GM23338 (cell line): ENCODE measurements at regions not wholly inside any gene's neighbourhood (a gene's known extent, or its start where the extent isn't known, plus 50 kb on each side); places are given as distances from the start of the nearest gene placed in this dataset.

Experiments used
- ATAC-seq: fragments of 200-7000 bp; cut with Tn5 transposase; 3 replicates; pipeline ENCODE4 v1.9.1; 2020
- DNase-seq: peaks from one replicate; pipeline ENCODE4 v3.0.0-alpha.2; 2015; ENCODE audit warnings: low spot score
- H2AFZ ChIP-seq: fragments of 200-600 bp; sonication (generic); 2 replicates; pipeline ENCODE4 v1.8.0; 2016; ENCODE audit warnings: antibody characterized with exemption, mild to moderate bottlenecking, moderate library complexity
- H3F3A ChIP-seq: fragments of 200-600 bp; sonication (generic); replicated peaks from 2 replicates; pipeline ENCODE4 v1.8.0; 2017; ENCODE audit warnings: antibody characterized with exemption, mixed run types, low read depth
- H3K27ac ChIP-seq: fragments of 200-600 bp; sonication (generic); 2 replicates; pipeline ENCODE4 v1.6.1; 2016; ENCODE audit warnings: low read depth
- H3K27me3 ChIP-seq: fragments of 200-600 bp; sonication (generic); 2 replicates; pipeline ENCODE4 v1.8.0; 2016; ENCODE audit warnings: mild to moderate bottlenecking, mixed run types, moderate library complexity; ENCODE audit not compliant: insufficient read depth
- H3K36me3 ChIP-seq: fragments of 200-600 bp; sonication (generic); 2 replicates; pipeline ENCODE4 v1.8.0; 2016; ENCODE audit warnings: mild to moderate bottlenecking; ENCODE audit not compliant: insufficient read depth
- H3K4me1 ChIP-seq: fragments of 200-600 bp; sonication (generic); 2 replicates; pipeline ENCODE4 v1.8.0; 2016; ENCODE audit warnings: mild to moderate bottlenecking, moderate library complexity; ENCODE audit not compliant: insufficient read depth
- H3K4me2 ChIP-seq: fragments of 200-600 bp; sonication (generic); 2 replicates; pipeline ENCODE4 v1.7.1; 2017; ENCODE audit warnings: mixed run types
- H3K4me3 ChIP-seq: fragments of 200-600 bp; sonication (generic); 2 replicates; pipeline ENCODE4 v1.6.1; 2016; ENCODE audit warnings: mixed run types
- H3K79me2 ChIP-seq: fragments of 200-600 bp; sonication (generic); replicated peaks from 2 replicates; pipeline ENCODE4 v1.8.0; 2017; ENCODE audit warnings: mild to moderate bottlenecking; ENCODE audit not compliant: insufficient read depth
- H3K9me2 ChIP-seq: fragments of 200-600 bp; sonication (generic); 2 replicates; pipeline ENCODE4 v1.8.0; 2017; ENCODE audit not compliant: insufficient read depth
- H4K20me1 ChIP-seq: fragments of 200-600 bp; sonication (generic); replicated peaks from 2 replicates; pipeline ENCODE4 v1.8.0; 2017; ENCODE audit warnings: mild to moderate bottlenecking; ENCODE audit not compliant: insufficient read depth
- H3K27ac Mint-ChIP-seq: 2 replicates; pipeline ENCODE4 v1.8.0; 2020; ENCODE audit warnings: inconsistent platforms, mild to moderate bottlenecking, moderate library complexity, mixed read lengths
- H3K27me3 Mint-ChIP-seq: 3 replicates; pipeline ENCODE4 v1.8.0; 2022; ENCODE audit warnings: low read depth, mild to moderate bottlenecking, moderate library complexity, mixed read lengths, inconsistent platforms; ENCODE audit not compliant: insufficient read depth, poor library complexity
- H3K36me3 Mint-ChIP-seq: 3 replicates; pipeline ENCODE4 v1.8.0; 2021; ENCODE audit warnings: low read depth, mild to moderate bottlenecking, inconsistent platforms, moderate library complexity, mixed read lengths
- H3K4me1 Mint-ChIP-seq: 3 replicates; pipeline ENCODE4 v1.8.0; 2020; ENCODE audit warnings: mild to moderate bottlenecking, inconsistent platforms, mixed read lengths
- H3K4me3 Mint-ChIP-seq: 3 replicates; pipeline ENCODE4 v1.8.0; 2021; ENCODE audit warnings: moderate library complexity, mild to moderate bottlenecking, inconsistent platforms, mixed read lengths
- H3K9me3 Mint-ChIP-seq: 3 replicates; pipeline ENCODE4 v1.8.0; 2020; ENCODE audit warnings: moderate library complexity, mild to moderate bottlenecking, inconsistent platforms, mixed read lengths
- CREB1 ChIP-seq: fragments of 250-450 bp; sonication (Bioruptor Pico); IDR thresholded peaks from 2 replicates; pipeline ENCODE4 v1.5.0; 2020; ENCODE audit warnings: low read depth, mild to moderate bottlenecking, moderate library complexity
- ETS1 ChIP-seq: IDR thresholded peaks from 2 replicates; pipeline ENCODE4 v1.6.1; 2016; ENCODE audit warnings: antibody characterized with exemption
- EZH2 ChIP-seq: fragments of 200-600 bp; sonication (generic); IDR thresholded peaks from one replicate; pipeline ENCODE4 v1.8.0; 2017; ENCODE audit warnings: antibody characterized with exemption, mild to moderate bottlenecking, low read depth; ENCODE audit not compliant: unreplicated experiment
- EZH2phosphoT487 ChIP-seq: fragments of 200-600 bp; sonication (generic); IDR thresholded peaks from one replicate; pipeline ENCODE4 v1.8.1; 2018; ENCODE audit warnings: antibody characterized with exemption; ENCODE audit not compliant: unreplicated experiment
- JUNB ChIP-seq: IDR thresholded peaks from one replicate; pipeline ENCODE4 v1.6.1; 2016; ENCODE audit warnings: antibody characterized with exemption; ENCODE audit not compliant: unreplicated experiment
- NANOG ChIP-seq: IDR thresholded peaks from 2 replicates; pipeline ENCODE4 v1.6.1; 2016; ENCODE audit warnings: antibody characterized with exemption, borderline replicate concordance
- POLR2AphosphoS5 ChIP-seq: IDR thresholded peaks from 2 replicates; pipeline ENCODE4 v1.6.1; 2016; ENCODE audit warnings: antibody characterized with exemption, low read depth
- REST ChIP-seq: IDR thresholded peaks from one replicate; pipeline ENCODE4 v1.6.1; 2018; ENCODE audit warnings: antibody characterized with exemption; ENCODE audit not compliant: unreplicated experiment
- STAT1 ChIP-seq: IDR thresholded peaks from one replicate; pipeline ENCODE4 v1.6.1; 2016; ENCODE audit warnings: antibody characterized with exemption; ENCODE audit not compliant: unreplicated experiment
- ZNF114 ChIP-seq: fragments of 250-450 bp; sonication (Bioruptor Pico); IDR thresholded peaks from 2 replicates; pipeline ENCODE4 v1.5.0; 2020; ENCODE audit warnings: mild to moderate bottlenecking, moderate library complexity
- ZNF331 ChIP-seq: fragments of 250-450 bp; sonication (Bioruptor Pico); IDR thresholded peaks from 2 replicates; pipeline ENCODE4 v1.5.0; 2020; ENCODE audit warnings: low read depth, mild to moderate bottlenecking, moderate library complexity
- TF ChIP-seq, protein P1 (sequence below), 2 experiments: fragments of 200-600 bp in 1 of 2; sonication (generic) in 1 of 2; conservative IDR thresholded peaks; 2 replicates each; pipeline versions ENCODE4 v1.5.1 to v1.6.1; 2016 to 2017; ENCODE audit warnings: antibody characterized with exemption in 2 of 2, low read depth in 2 of 2, mild to moderate bottlenecking in 2 of 2, moderate library complexity in 1 of 2
- TF ChIP-seq, protein P2 (sequence below): fragments of 250-450 bp; sonication (Bioruptor Pico); IDR thresholded peaks from 2 replicates; pipeline ENCODE4 v1.5.0; 2020; ENCODE audit warnings: mild to moderate bottlenecking, moderate library complexity

DNA sequence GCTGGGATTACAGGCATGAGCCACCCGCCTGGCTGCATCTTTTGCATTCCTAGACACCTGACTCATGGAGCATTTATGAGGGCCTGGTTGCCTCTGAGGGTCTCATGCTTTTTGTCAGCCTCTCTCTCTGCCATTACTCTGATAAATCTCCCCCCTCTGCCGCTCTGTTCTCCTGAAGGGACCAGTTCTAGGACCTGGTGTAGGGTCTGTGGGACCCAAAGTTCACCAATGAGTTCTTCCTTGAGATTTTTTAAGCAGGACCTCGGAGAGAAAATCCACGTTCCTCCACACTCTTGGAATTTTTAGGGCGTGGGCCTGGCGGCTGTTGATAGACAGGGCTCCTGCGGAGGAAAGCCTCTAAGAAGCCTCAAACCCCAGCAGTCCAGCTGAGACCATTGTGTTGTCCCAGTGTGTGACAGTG is 91.9 kb upstream of the ERRFI1 start:
- DNase-seq (no peak), ATAC-seq (no peak)
- no peaks in the 10 kb centered on the region for H3K9me2 ChIP-seq
- H3K4me3 ChIP-seq = no peak overlapping the region
- Mint-ChIP-seq H3K4me3 (no peak overlapping the region), H3K27me3 (peaks cover 6% of the 10 kb centered on the region), H3K9me3 (no peaks in the 10 kb centered on the region; the same call in 1 of the 3 replicates), H3K27ac (no peak overlapping the region), H3K4me1 (peaks cover 24% of the 10 kb centered on the region), H3K36me3 (no peaks in the 10 kb centered on the region)
- H3K36me3 ChIP-seq = no peaks in the 10 kb centered on the region
- no peaks in the 10 kb centered on the region for H4K20me1 ChIP-seq
- TF ChIP-seq POLR2AphosphoS5 (no peak), ETS1 (no peak), ZNF114 (CRISPR knock-in tag) (no peak), EZH2 (no peak), EZH2phosphoT487 (no peak), CREB1 (no peak), STAT1 (no peak), REST (no peak), JUNB (no peak), NANOG (no peak), ZNF331 (CRISPR knock-in tag) (no peak)
- TF ChIP-seq, protein P1, sequence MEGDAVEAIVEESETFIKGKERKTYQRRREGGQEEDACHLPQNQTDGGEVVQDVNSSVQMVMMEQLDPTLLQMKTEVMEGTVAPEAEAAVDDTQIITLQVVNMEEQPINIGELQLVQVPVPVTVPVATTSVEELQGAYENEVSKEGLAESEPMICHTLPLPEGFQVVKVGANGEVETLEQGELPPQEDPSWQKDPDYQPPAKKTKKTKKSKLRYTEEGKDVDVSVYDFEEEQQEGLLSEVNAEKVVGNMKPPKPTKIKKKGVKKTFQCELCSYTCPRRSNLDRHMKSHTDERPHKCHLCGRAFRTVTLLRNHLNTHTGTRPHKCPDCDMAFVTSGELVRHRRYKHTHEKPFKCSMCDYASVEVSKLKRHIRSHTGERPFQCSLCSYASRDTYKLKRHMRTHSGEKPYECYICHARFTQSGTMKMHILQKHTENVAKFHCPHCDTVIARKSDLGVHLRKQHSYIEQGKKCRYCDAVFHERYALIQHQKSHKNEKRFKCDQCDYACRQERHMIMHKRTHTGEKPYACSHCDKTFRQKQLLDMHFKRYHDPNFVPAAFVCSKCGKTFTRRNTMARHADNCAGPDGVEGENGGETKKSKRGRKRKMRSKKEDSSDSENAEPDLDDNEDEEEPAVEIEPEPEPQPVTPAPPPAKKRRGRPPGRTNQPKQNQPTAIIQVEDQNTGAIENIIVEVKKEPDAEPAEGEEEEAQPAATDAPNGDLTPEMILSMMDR (conservative IDR thresholded peaks at IDR 0.05; ENCODE audit: low read depth in 2 of 2) = no peak
- TF ChIP-seq, protein P2, sequence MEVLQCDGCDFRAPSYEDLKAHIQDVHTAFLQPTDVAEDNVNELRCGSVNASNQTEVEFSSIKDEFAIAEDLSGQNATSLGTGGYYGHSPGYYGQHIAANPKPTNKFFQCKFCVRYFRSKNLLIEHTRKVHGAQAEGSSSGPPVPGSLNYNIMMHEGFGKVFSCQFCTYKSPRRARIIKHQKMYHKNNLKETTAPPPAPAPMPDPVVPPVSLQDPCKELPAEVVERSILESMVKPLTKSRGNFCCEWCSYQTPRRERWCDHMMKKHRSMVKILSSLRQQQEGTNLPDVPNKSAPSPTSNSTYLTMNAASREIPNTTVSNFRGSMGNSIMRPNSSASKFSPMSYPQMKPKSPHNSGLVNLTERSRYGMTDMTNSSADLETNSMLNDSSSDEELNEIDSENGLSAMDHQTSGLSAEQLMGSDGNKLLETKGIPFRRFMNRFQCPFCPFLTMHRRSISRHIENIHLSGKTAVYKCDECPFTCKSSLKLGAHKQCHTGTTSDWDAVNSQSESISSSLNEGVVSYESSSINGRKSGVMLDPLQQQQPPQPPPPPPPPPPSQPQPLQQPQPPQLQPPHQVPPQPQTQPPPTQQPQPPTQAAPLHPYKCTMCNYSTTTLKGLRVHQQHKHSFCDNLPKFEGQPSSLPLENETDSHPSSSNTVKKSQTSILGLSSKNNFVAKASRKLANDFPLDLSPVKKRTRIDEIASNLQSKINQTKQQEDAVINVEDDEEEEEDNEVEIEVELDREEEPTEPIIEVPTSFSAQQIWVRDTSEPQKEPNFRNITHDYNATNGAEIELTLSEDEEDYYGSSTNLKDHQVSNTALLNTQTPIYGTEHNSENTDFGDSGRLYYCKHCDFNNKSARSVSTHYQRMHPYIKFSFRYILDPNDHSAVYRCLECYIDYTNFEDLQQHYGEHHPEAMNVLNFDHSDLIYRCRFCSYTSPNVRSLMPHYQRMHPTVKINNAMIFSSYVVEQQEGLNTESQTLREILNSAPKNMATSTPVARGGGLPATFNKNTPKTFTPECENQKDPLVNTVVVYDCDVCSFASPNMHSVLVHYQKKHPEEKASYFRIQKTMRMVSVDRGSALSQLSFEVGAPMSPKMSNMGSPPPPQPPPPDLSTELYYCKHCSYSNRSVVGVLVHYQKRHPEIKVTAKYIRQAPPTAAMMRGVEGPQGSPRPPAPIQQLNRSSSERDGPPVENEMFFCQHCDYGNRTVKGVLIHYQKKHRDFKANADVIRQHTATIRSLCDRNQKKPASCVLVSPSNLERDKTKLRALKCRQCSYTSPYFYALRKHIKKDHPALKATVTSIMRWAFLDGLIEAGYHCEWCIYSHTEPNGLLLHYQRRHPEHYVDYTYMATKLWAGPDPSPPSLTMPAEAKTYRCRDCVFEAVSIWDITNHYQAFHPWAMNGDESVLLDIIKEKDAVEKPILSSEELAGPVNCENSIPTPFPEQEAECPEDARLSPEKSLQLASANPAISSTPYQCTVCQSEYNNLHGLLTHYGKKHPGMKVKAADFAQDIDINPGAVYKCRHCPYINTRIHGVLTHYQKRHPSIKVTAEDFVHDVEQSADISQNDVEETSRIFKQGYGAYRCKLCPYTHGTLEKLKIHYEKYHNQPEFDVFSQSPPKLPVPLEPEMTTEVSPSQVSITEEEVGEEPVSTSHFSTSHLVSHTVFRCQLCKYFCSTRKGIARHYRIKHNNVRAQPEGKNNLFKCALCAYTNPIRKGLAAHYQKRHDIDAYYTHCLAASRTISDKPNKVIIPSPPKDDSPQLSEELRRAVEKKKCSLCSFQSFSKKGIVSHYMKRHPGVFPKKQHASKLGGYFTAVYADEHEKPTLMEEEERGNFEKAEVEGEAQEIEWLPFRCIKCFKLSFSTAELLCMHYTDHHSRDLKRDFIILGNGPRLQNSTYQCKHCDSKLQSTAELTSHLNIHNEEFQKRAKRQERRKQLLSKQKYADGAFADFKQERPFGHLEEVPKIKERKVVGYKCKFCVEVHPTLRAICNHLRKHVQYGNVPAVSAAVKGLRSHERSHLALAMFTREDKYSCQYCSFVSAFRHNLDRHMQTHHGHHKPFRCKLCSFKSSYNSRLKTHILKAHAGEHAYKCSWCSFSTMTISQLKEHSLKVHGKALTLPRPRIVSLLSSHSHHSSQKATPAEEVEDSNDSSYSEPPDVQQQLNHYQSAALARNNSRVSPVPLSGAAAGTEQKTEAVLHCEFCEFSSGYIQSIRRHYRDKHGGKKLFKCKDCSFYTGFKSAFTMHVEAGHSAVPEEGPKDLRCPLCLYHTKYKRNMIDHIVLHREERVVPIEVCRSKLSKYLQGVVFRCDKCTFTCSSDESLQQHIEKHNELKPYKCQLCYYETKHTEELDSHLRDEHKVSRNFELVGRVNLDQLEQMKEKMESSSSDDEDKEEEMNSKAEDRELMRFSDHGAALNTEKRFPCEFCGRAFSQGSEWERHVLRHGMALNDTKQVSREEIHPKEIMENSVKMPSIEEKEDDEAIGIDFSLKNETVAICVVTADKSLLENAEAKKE (CRISPR knock-in tag) = no peak
- H3K27ac ChIP-seq = no peak overlapping the region
- H3K4me2 ChIP-seq = no peak overlapping the region
- H3F3A ChIP-seq = 0 out of 2 replicates have a peak, but pooled peaks cover 2% of the 10 kb centered on the region
- no peaks in the 10 kb centered on the region for H3K79me2 ChIP-seq
- H3K27me3 ChIP-seq = no peaks in the 10 kb centered on the region
- peaks cover 4% of the 10 kb centered on the region; the same call in 1 of the 2 replicates for H3K4me1 ChIP-seq
- peak overlapping the region; percentile 52; the same call in 1 of the 2 replicates for H2AFZ ChIP-seq
